SHP77 (cell line): ENCODE measurements at regions not wholly inside any gene's neighbourhood (a gene's known extent, or its start where the extent isn't known, plus 50 kb on each side); places are given as distances from the start of the nearest gene placed in this dataset.
A peak's percentile ranks its signal among the peaks of the same experiment; 100 is the strongest.
"Not testable (repeated sequence)": the region's sequence is repeated elsewhere in the genome, so short reads cannot be mapped to it uniquely, and the experiment has no call there.

Experiments used
- DNase-seq, 2 experiments: peaks; one replicate each; lab custom pipeline; 2025; lab: John Stamatoyannopoulos, UW

DNA sequence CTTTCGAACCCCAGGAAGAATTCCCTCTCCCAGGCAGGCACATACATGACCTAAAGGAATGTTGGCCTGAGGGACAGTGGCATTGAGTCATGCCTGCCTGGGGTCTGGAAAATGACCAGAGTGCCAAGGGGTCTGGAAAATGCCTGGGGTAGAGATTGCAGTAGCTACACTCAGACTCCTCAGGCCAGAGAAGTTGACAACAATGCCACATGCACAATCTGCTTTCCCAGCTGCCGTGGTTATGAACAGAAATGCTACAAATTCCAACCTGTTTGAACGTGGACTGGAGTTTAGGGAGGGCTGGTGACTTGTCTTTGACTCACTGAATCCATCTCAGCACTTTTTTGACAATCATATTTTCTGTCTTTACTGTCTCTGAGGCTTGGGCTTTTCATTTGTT, 250.0 kb downstream of the ABCC12 start:
- no peak for DNase-seq

DNA sequence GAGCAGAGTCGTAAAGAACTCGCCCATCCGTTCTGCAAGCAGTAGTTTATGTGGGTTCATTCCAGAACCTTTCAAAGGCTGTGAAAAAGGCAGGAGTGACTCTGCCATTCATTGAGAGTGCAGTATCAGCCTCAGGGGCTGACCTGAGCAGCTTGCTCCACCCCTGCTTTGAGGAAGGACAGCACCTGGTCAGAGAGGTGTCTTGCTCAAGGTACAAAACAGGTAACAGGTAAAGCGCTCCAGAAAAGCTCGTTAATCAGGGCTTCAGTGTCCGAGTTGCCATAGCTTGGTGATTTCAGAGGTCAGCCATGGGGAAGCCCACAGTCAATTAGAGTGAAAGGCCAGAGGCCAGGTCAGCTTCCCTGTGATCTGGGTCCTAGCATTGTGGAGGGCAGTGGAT, 251.1 kb downstream of the ABCC12 start:
- DNase-seq: no peak

GRCh38 chr16:47903470-47903869, 252.3 kb downstream of the ABCC12 start:
- no peak for DNase-seq

GRCh38 chr16:47897105-47897504, 258.7 kb downstream of the ABCC12 start:
- not testable (repeated sequence) for DNase-seq

GRCh38 chr16:47895146-47895545, 260.6 kb downstream of the ABCC12 start:
- DNase-seq: no peak

- no peak for DNase-seq
These were observed 262.8 kb downstream of the ABCC12 start for GRCh38 chr16:47892999-47893398.

- DNase-seq: no peak
These were observed 267.1 kb downstream of the ABCC12 start for GRCh38 chr16:47888734-47889133.

GRCh38 chr16:47888142-47888541, 267.7 kb downstream of the ABCC12 start:
- DNase-seq: no peak

GRCh38 chr16:47887496-47887895, 268.3 kb downstream of the ABCC12 start:
- DNase-seq: no peak

GRCh38 chr16:47886631-47887415, 269.0 kb downstream of the ABCC12 start:
- peak in 1 of 2 experiments; percentile 13 for DNase-seq

DNA sequence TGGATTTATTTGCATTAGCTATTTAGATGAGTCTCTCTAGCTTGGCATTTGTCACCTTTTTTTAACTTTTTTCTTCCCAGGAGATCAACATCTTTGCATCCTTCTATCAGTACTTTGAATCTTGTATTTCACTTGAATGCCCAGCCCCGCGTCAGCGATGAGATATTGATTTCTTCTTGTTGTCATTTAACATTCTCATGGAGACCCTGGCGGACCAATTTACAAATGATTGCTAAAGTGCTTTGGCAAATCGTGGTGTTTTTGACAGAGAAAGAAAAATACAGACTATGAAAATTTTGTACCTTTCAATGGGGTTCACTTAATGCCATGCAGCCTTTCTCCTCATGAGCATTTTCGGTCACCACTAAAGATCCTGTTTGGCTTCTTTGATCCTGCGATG, 269.7 kb downstream of the ABCC12 start:
- DNase-seq: no peak

DNA sequence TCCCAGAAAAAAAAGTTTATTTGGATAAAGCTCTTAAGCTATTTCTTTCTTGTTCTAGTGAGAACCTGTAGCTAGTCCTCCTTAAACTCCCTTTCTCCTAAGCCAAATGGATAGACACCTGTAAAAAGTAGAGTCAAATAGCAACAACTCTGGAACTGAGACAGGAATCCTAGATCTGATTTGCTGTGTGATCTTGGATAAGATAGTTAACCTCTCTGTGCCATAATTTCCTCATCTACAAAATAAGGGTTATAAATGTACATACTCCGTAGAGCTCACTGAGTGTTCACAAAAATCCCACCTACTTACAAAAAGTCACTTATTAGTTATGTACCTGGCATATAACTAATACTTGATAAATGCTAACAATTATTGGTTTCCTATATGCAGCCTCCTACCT, 270.3 kb downstream of the ABCC12 start:
- DNase-seq: no peak

- DNase-seq: no peak
These were observed 271.6 kb downstream of the ABCC12 start for GRCh38 chr16:47884116-47884725.

GRCh38 chr16:47881574-47881973, 274.2 kb downstream of the ABCC12 start:
- no peak for DNase-seq

- DNase-seq: no peak
These were observed 275.1 kb downstream of the ABCC12 start for GRCh38 chr16:47880653-47881052.

DNA sequence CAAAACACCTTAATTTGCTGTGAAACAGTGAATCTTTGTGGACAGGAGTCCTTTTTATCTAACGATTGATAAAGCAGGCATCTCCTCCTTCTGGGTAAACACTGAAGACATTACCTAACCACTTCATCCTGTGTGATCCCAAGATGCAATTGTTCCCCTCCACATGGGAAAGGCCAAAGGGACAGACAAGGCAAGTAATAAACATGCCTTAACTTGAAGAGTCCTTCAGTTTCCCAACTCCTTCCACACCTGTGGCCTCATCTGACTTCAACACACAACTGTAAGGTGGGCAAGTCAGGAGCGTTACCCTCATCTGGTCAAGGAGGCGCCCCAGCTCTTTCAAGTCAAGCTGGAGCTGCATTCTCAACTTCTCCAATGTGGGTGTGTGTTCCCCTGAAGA, 278.6 kb downstream of the ABCC12 start:
- no peak for DNase-seq

GRCh38 chr16:47876511-47876910, 279.3 kb downstream of the ABCC12 start:
- DNase-seq: no peak

DNA sequence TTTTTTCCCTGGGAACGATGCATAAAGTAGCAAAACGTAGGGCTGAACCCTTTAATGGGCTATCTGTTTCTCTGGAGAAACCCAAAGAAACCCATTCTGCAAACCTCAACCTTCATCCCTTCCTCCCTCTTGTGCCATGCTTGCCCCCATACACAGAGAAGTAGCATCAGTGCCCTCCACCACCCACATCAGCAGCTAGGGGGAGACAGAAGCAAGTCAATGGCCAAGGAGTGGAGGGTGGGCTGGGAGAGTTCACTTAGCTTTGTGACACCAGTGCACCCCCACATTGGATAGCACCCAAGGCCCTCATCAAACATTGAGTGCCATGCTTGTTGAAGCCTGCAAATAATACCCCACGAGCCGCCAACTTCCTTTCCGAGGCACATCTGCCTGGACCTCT, 282.4 kb downstream of the ABCC12 start:
- no peak for DNase-seq

- no peak for DNase-seq
These were observed 283.6 kb downstream of the ABCC12 start for GRCh38 chr16:47872225-47872624.

GRCh38 chr16:47866423-47866822, 289.4 kb downstream of the ABCC12 start:
- no peak for DNase-seq

GRCh38 chr16:47865337-47865855, 290.4 kb downstream of the ABCC12 start:
- DNase-seq: no peak

- not testable (repeated sequence) for DNase-seq
These were observed 291.5 kb downstream of the ABCC12 start for GRCh38 chr16:47864262-47864661.

GRCh38 chr16:47861999-47862398, 293.8 kb downstream of the ABCC12 start:
- no peak for DNase-seq
